Mesothelial cell of epicardium (in vitro differentiated cells): ENCODE measurements at regions not wholly inside any gene's neighbourhood (a gene's known extent, or its start where the extent isn't known, plus 50 kb on each side); places are given as distances from the start of the nearest gene placed in this dataset.
"Not testable (repeated sequence)": the region's sequence is repeated elsewhere in the genome, so short reads cannot be mapped to it uniquely, and the experiment has no call there.

ENCODE experiments used
- DNase-seq, 2 experiments: peaks; one replicate each; pipeline ENCODE4 v3.0.0; 2021; ENCODE audit warnings: low spot score in 2 of 2; ENCODE audit not compliant: unreplicated experiment in 2 of 2
- H3K27ac Mint-ChIP-seq: 2 replicates; pipeline ENCODE4 v1.8.0; 2021; ENCODE audit warnings: mixed read lengths
- H3K27me3 Mint-ChIP-seq: 2 replicates; pipeline ENCODE4 v1.8.0; 2021; ENCODE audit warnings: low read depth, mixed read lengths
- H3K36me3 Mint-ChIP-seq: 2 replicates; pipeline ENCODE4 v1.8.0; 2021; ENCODE audit warnings: mixed read lengths
- H3K4me1 Mint-ChIP-seq: 2 replicates; pipeline ENCODE4 v1.8.0; 2021; ENCODE audit warnings: mixed read lengths
- H3K4me3 Mint-ChIP-seq: 2 replicates; pipeline ENCODE4 v1.8.0; 2021; ENCODE audit warnings: mild to moderate bottlenecking, moderate library complexity, mixed read lengths
- H3K9me3 Mint-ChIP-seq: 2 replicates; pipeline ENCODE4 v1.8.0; 2021; ENCODE audit warnings: mixed read lengths
- TF ChIP-seq, protein P1 (sequence below): fragments of 200-600 bp; sonication (generic); IDR thresholded peaks from one replicate; pipeline ENCODE4 v1.5.0; 2021; ENCODE audit warnings: antibody characterized with exemption; ENCODE audit not compliant: unreplicated experiment

GRCh38 chr5:13346401-13346800 is 598.1 kb downstream of the DNAH5 start:
- no peak overlapping the region for H3K27ac Mint-ChIP-seq
- H3K4me1 Mint-ChIP-seq: no peaks in the 10 kb centered on the region
- TF ChIP-seq, protein P1, sequence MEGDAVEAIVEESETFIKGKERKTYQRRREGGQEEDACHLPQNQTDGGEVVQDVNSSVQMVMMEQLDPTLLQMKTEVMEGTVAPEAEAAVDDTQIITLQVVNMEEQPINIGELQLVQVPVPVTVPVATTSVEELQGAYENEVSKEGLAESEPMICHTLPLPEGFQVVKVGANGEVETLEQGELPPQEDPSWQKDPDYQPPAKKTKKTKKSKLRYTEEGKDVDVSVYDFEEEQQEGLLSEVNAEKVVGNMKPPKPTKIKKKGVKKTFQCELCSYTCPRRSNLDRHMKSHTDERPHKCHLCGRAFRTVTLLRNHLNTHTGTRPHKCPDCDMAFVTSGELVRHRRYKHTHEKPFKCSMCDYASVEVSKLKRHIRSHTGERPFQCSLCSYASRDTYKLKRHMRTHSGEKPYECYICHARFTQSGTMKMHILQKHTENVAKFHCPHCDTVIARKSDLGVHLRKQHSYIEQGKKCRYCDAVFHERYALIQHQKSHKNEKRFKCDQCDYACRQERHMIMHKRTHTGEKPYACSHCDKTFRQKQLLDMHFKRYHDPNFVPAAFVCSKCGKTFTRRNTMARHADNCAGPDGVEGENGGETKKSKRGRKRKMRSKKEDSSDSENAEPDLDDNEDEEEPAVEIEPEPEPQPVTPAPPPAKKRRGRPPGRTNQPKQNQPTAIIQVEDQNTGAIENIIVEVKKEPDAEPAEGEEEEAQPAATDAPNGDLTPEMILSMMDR: no peak
- no peak overlapping the region for H3K4me3 Mint-ChIP-seq
- no peak for DNase-seq
- H3K36me3 Mint-ChIP-seq: no peaks in the 10 kb centered on the region
- H3K9me3 Mint-ChIP-seq: peaks cover 15% of the 10 kb centered on the region
- no peaks in the 10 kb centered on the region for H3K27me3 Mint-ChIP-seq

GRCh38 chr5:13339093-13339492 is 605.4 kb downstream of the DNAH5 start:
- Mint-ChIP-seq H3K27me3 (no peaks in the 10 kb centered on the region), H3K4me1 (no peaks in the 10 kb centered on the region), H3K27ac (no peak overlapping the region), H3K36me3 (no peaks in the 10 kb centered on the region), H3K9me3 (peaks cover 53% of the 10 kb centered on the region), H3K4me3 (no peak overlapping the region)
- DNase-seq: no peak
- TF ChIP-seq, protein P1: no peak

DNA sequence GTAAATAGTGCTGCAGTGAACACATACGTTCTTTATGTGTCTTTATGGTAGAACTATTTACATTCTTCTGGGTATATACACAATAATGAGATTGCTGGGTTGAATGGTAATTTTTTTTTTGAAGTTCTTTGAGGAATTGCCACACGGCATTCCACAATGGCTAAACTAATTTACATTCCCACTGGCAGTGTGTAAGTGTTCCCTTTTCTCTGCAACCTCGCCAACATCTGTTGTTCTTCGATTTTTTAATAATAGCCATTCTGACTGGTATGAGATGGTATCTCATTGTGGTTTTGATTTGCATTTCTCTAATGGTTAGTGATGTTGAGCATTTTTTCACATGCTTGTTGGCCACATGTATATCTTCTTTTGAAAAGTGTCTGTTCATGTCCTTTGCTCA is 609.5 kb downstream of the DNAH5 start:
- not testable (repeated sequence) for H3K4me1 Mint-ChIP-seq, H3K27me3 Mint-ChIP-seq, H3K27ac Mint-ChIP-seq, H3K36me3 Mint-ChIP-seq, DNase-seq, H3K4me3 Mint-ChIP-seq
- peaks cover 26% of the 10 kb centered on the region for H3K9me3 Mint-ChIP-seq

GRCh38 chr5:13331585-13331984 is 612.9 kb downstream of the DNAH5 start:
- no peaks in the 10 kb centered on the region for H3K27me3 Mint-ChIP-seq
- DNase-seq: no peak
- TF ChIP-seq, protein P1: no peak
- no peaks in the 10 kb centered on the region for H3K4me1 Mint-ChIP-seq
- H3K4me3 Mint-ChIP-seq: no peak overlapping the region
- H3K27ac Mint-ChIP-seq: no peak overlapping the region
- no peaks in the 10 kb centered on the region for H3K36me3 Mint-ChIP-seq
- H3K9me3 Mint-ChIP-seq: peaks cover 29% of the 10 kb centered on the region

GRCh38 chr5:13328316-13328715 is 616.2 kb downstream of the DNAH5 start:
- Mint-ChIP-seq H3K27ac (no peak overlapping the region), H3K9me3 (peaks cover 13% of the 10 kb centered on the region), H3K4me3 (no peak overlapping the region), H3K36me3 (no peaks in the 10 kb centered on the region), H3K4me1 (peaks cover 9% of the 10 kb centered on the region), H3K27me3 (no peaks in the 10 kb centered on the region)
- TF ChIP-seq, protein P1: no peak
- DNase-seq: no peak

GRCh38 chr5:13325765-13326164 is 618.7 kb downstream of the DNAH5 start:
- Mint-ChIP-seq H3K4me1 (peaks cover 13% of the 10 kb centered on the region), H3K36me3 (no peaks in the 10 kb centered on the region), H3K27ac (peak overlapping the region; percentile 27), H3K9me3 (peaks cover 18% of the 10 kb centered on the region), H3K27me3 (no peaks in the 10 kb centered on the region), H3K4me3 (no peak overlapping the region)
- no peak for DNase-seq
- TF ChIP-seq, protein P1: no peak
